NOMO-1 treated with dmso at 0.1 percent for 144 hours (cell line): ENCODE measurements at regions not wholly inside any gene's neighbourhood (a gene's known extent, or its start where the extent isn't known, plus 50 kb on each side); places are given as distances from the start of the nearest gene placed in this dataset.

Experiments used
- DNase-seq: peaks from one replicate; lab custom pipeline; 2025; ENCODE audit not compliant: unreplicated experiment; lab: John Stamatoyannopoulos, UW

DNA sequence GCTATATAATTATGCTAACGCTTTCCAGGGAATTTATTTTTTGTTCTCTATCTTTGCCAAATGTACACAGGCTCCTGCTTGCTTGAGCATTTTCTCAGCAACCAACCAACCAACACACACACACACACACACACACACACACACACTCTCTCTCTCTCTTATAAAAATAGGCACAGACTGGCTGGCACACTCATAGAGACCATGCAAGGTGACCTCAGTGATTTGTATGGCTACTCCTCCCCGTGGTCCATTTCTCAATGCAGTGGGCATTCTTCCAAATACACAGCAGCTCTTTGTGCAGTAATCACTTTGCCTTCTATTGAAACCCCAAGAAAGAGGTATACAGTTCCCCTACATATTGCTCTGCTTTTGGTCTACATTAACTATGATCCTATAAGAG, 416.0 kb downstream of the MAN2A1 start:
- DNase-seq: no peak

GRCh38 chr5:110106750-110107149, 417.0 kb downstream of the MAN2A1 start:
- no peak for DNase-seq

- DNase-seq: no peak
Measured at GRCh38 chr5:110108520-110108919, 418.8 kb downstream of the MAN2A1 start.

- DNase-seq: no peak
Measured at GRCh38 chr5:110109667-110110066, 419.9 kb downstream of the MAN2A1 start.

DNA sequence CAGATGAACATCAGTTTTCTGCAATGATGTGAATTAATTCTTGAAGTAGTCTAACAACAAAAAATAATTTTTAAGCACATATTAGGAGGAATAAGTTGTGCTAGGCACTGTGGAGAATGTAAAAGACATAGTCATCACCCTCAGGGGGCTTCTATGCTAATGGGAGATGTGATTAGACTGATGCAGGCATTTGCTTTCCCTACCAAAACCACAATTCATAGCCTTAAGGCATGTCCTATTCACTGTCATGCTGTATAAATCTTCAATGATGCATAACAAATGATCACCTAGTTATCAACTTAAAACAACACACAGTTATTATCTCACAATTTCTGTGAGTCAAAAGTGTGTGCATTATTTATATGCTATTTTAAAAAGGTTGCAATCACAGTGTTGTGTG, 422.6 kb downstream of the MAN2A1 start:
- DNase-seq: no peak

GRCh38 chr5:110115503-110115902, 425.8 kb downstream of the MAN2A1 start:
- no peak for DNase-seq

DNA sequence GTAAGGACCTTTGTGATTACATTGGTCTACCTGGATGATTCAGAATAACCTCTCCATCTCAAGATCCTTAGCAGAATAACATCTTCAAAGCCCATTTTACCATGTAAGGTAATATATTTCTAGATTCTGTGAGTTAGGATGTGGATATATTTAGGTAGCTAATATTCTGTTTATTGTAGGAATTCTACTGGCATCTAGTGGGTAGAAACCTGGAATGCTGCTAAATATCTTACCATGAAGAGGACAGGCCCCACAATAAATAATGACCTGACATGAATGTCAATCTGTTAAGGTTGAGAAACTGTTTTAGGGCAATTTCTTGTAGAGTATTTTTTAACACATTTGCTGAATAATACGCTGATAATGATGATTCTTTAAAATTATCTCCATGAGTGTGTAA, 426.8 kb downstream of the MAN2A1 start:
- DNase-seq: no peak

GRCh38 chr5:110134963-110135935, 445.5 kb downstream of the MAN2A1 start:
- DNase-seq: no peak

DNA sequence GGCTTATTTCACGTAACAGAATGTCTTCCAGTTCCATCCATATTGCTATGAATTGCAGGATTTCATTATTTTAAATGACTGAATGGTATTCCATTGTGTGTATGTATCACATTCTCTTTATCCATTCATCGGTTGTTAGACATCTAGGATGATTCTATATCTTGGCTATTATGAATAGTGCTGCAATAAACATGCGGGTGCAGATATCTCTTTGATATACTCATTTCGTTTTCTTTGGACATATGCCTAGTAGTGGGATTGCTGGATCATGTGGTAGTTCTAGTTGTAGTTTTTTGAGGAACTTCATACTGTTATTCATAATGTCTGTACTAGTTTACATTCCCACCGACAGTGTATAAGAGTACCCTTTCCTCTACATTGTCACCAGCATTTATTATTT, 460.5 kb downstream of the MAN2A1 start:
- DNase-seq: no peak

GRCh38 chr5:110159202-110159601, 469.5 kb downstream of the MAN2A1 start:
- DNase-seq: no peak

GRCh38 chr5:110161162-110161561, 471.4 kb downstream of the MAN2A1 start:
- DNase-seq: no peak

DNA sequence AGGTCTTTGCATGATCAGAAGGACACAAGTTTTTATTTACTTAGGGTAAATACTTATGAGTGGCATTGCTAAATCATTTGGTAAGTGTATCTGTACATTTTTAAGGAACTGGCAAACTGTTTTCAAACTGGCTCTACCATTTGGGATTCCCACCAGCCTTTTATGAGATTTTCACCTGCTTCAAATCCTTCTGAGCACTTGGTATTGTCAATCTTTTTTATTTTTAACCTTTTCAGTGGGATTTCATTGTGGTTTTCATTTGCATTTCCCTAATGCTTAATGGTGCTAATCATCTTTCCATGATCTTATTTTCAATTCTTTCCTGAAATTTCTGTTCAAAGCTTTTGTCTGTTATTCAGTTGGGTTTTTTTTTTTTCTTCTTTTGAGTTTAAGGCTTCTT, 475.6 kb downstream of the MAN2A1 start:
- no peak for DNase-seq

- no peak for DNase-seq
Measured at GRCh38 chr5:110167384-110167783, 477.7 kb downstream of the MAN2A1 start.

GRCh38 chr5:110169461-110169860, 479.7 kb downstream of the MAN2A1 start:
- DNase-seq: no peak

DNA sequence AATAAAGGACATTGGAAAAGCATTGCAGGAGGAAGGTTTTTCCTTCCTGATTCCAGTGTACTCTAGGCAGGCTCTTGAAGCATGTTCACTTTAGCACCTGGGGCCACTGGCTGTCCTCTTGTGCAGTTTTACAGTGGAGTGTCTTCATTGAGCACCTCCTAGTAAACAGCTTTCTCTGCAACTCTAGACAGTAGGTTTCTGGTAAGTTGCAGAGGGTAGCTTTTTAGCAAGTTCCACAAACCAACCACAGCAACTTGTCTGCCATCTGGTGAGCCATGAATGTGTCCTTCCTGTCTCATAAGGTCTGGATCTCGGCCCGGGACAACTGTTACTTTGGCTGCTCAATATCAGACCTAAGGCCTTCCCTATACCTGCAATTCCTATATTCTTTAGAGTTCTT, 488.0 kb downstream of the MAN2A1 start:
- no peak for DNase-seq

DNA sequence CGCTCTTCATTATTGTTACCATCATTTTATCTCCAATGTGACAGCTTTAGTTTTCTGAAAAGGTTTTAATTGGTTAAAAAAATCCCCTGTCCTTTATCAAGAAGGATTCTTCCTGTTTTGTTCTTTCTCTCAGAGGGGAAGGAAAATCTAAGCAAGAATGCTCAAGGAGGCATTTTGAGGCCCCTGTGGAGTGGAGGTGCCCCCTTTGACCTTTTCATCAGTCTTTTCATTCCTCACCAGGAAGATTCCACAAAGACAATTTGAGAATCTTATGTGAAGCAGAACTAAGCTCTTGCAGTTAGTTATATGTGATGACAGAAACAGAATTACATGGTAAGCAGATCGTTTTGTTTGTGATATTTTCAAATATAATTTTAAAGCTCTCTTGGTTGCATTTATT, 489.6 kb downstream of the MAN2A1 start:
- DNase-seq: no peak

DNA sequence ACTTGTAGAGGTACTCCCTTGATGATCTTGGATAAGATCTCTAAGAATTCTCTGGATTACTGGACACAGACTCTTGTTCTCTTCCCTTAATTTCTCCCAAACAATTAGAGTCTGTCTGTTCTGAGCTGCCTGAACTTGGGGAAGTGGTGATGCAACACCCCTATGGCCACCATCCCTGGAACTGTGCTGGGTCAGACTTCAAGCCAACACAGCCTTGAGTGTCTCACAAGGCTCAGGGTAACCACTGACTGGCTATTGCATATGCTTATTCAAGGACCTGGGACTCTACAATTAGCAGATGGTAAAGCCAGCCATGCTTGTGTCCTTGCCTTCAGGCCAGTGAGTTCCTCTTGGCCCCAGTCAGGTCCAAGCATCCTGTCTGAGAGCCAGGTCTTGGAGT, 504.5 kb downstream of the MAN2A1 start:
- no peak for DNase-seq

DNA sequence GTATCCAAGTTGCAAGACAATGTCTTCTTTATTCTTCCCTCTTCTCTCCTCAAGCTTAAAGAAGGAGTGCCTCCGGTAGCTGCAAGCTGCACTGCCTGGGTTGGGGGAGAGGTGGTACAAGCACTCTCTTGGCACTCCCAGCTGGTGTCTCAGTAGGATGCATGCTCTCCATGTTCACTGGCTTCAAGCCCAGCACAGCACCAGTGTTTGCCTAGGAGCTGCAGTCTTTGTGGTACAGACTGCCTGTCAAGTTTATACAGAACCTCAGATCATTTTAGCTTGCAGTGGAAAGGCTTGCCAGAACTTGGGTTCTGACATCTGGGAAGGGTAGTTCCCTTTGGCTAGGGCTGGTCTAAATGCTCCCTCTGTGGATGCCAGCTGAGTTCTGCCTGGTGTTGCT, 505.6 kb downstream of the MAN2A1 start:
- no peak for DNase-seq

DNA sequence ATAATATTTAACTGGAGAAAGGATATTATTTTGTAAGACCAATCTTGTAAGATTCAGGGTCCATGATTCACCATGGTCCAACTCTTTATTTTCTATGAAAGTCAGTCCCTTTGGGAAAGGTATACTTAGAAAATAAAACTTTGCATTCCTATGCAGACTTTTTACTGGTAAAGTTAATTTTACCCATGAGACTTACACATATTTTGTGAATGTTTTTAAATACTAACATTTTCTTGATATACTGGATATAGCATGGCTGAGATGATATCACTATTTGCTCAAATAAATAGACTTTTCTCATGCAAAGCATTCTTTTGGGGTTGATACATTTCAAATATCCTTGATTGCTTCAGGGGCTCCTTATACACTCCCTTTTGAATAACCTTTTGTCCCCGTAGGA, 512.1 kb downstream of the MAN2A1 start:
- no peak for DNase-seq

- no peak for DNase-seq
Measured at GRCh38 chr5:110203661-110204060, 513.9 kb downstream of the MAN2A1 start.

GRCh38 chr5:110209401-110209800, 517.1 kb downstream of the TMEM232 start:
- DNase-seq: no peak

- DNase-seq: no peak
Measured at GRCh38 chr5:110218981-110219380, 507.5 kb downstream of the TMEM232 start.

- DNase-seq: no peak
Measured at GRCh38 chr5:110219769-110220168, 506.7 kb downstream of the TMEM232 start.
